ENCODE measurements at regions not wholly inside any gene's neighbourhood (a gene's known extent, or its start where the extent isn't known, plus 50 kb on each side); places are given as distances from the start of the nearest gene placed in this dataset.

DNA sequence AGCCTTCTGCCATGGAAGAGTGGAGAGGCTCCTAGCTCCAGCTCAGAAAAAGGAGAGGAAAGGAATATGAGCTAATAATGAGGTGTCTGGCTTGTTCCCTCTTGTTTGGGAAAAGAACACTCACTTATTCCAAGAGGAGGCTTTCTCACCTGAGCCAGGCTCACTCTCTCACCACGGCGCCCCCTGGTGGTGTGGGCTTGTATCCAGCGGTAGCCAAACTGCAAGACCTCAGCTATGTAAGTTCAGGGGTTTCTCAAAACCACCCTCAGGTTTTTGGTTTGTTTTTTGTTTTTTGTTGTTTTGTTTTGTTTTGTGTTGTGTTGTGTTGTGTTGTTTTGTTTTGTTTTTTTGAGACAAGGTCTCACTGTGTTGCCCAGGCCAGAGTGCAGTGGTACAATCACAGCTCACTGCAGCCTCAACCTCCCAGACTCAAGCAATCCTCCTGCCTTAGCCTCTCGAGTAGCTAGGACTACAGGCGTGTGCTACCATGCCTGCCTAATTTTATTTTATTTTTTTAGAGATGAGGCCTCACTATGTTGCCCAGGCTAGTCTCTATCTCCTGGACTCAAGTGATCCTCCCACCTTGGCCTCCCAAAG is 124.0 kb downstream of the TMEM130 start:
- TF ChIP-seq, protein P1, sequence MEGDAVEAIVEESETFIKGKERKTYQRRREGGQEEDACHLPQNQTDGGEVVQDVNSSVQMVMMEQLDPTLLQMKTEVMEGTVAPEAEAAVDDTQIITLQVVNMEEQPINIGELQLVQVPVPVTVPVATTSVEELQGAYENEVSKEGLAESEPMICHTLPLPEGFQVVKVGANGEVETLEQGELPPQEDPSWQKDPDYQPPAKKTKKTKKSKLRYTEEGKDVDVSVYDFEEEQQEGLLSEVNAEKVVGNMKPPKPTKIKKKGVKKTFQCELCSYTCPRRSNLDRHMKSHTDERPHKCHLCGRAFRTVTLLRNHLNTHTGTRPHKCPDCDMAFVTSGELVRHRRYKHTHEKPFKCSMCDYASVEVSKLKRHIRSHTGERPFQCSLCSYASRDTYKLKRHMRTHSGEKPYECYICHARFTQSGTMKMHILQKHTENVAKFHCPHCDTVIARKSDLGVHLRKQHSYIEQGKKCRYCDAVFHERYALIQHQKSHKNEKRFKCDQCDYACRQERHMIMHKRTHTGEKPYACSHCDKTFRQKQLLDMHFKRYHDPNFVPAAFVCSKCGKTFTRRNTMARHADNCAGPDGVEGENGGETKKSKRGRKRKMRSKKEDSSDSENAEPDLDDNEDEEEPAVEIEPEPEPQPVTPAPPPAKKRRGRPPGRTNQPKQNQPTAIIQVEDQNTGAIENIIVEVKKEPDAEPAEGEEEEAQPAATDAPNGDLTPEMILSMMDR (IDR thresholded peaks at IDR 0.05; ENCODE audit: borderline replicate concordance, extremely low read depth, low read length, poor library complexity, severe bottlenecking), result peak; percentile 88
- TF ChIP-seq EZH2 (IDR thresholded peaks at IDR 0.05; ENCODE audit: borderline replicate concordance, low read depth, low read length, severe bottlenecking), result no peak
